ENCODE measurements at regions not wholly inside any gene's neighbourhood (a gene's known extent, or its start where the extent isn't known, plus 50 kb on each side); places are given as distances from the start of the nearest gene placed in this dataset.

GRCh38 chr6:15033850-15034203 lies 212.0 kb upstream of the JARID2 start:
- Histone ChIP-seq H3K4me2 (no peak overlapping the region), H3K9me2 (replicated peaks; ENCODE audit: insufficient read depth) (no peaks in the 10 kb centered on the region), H2AFZ (no peak overlapping the region), H4K20me1 (ENCODE audit: insufficient read depth, poor library complexity, severe bottlenecking) (no peaks in the 10 kb centered on the region), H3K9me3 (ENCODE audit: low read depth) (no peaks in the 10 kb centered on the region), H3K27ac (no peak overlapping the region), H3K4me1 (ENCODE audit: insufficient read depth) (peaks cover 9% of the 10 kb centered on the region), H3K27me3 (no peaks in the 10 kb centered on the region), H3K79me2 (no peaks in the 10 kb centered on the region), H3K36me3 (replicated peaks; ENCODE audit: insufficient read depth, low read depth) (no peaks in the 10 kb centered on the region), H3K4me3 (no peak overlapping the region)
- TF ChIP-seq EZH2 (IDR thresholded peaks at IDR 0.05; ENCODE audit: borderline replicate concordance): no peak
- TF ChIP-seq CTCF (IDR thresholded peaks at IDR 0.05; ENCODE audit: poor library complexity): no peak
- no peak for TF ChIP-seq EZH2phosphoT487 (IDR thresholded peaks at IDR 0.05; ENCODE audit: low read depth, severe bottlenecking, unreplicated experiment)
- DNase-seq (ENCODE audit: low spot score): no peak
- 80% methylated on average over 10 of the region's 10 CpGs for WGBS (ENCODE audit: low lambda C conversion rate, missing lambda C conversion rate)

- H3K4me2 ChIP-seq: peak overlapping the region; percentile 20
- peak; percentile 89 for DNase-seq (ENCODE audit: low spot score)
- peak overlapping the region; percentile 85 for H3K27ac ChIP-seq
- WGBS (ENCODE audit: low lambda C conversion rate, missing lambda C conversion rate): 38% methylated on average over 10 of the region's 10 CpGs
- no peaks in the 10 kb centered on the region for H3K79me2 ChIP-seq
- H3K4me1 ChIP-seq (ENCODE audit: insufficient read depth): peaks cover 9% of the 10 kb centered on the region
- H3K9me3 ChIP-seq (ENCODE audit: low read depth): no peaks in the 10 kb centered on the region
- TF ChIP-seq EZH2 (IDR thresholded peaks at IDR 0.05; ENCODE audit: borderline replicate concordance): no peak
- TF ChIP-seq EZH2phosphoT487 (IDR thresholded peaks at IDR 0.05; ENCODE audit: low read depth, severe bottlenecking, unreplicated experiment): no peak
- no peak for TF ChIP-seq CTCF (IDR thresholded peaks at IDR 0.05; ENCODE audit: poor library complexity)
- H4K20me1 ChIP-seq (ENCODE audit: insufficient read depth, poor library complexity, severe bottlenecking): no peaks in the 10 kb centered on the region
- no peak overlapping the region for H2AFZ ChIP-seq
- H3K4me3 ChIP-seq: no peak overlapping the region
- H3K27me3 ChIP-seq: no peaks in the 10 kb centered on the region
- no peaks in the 10 kb centered on the region for H3K9me2 ChIP-seq (replicated peaks; ENCODE audit: insufficient read depth)
- no peaks in the 10 kb centered on the region for H3K36me3 ChIP-seq (replicated peaks; ENCODE audit: insufficient read depth, low read depth)
Observed at GRCh38 chr6:15036690-15037245, 209.1 kb upstream of the JARID2 start.

DNA sequence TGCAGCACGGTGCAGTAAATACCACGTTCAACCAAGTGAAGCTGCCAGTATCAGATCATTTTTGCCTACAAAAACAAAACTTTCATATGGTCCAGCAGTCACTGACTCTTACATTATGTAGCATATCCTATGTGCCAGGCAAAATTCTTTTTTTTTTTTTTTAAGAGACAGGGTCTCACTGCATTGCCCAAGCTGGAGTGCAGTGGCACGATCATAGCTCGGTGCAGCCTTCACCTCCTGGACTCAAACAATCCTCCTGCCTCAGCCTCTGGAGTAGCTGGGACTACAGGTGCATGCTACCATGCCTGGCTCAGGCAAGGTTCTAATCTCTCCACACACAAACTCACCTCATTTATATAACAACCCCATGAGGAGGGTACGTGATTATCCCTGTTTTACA lies 208.6 kb upstream of the JARID2 start:
- no peak for TF ChIP-seq EZH2phosphoT487 (IDR thresholded peaks at IDR 0.05; ENCODE audit: low read depth, severe bottlenecking, unreplicated experiment)
- no peak for TF ChIP-seq CTCF (IDR thresholded peaks at IDR 0.05; ENCODE audit: poor library complexity)
- TF ChIP-seq EZH2 (IDR thresholded peaks at IDR 0.05; ENCODE audit: borderline replicate concordance): no peak
- Histone ChIP-seq H3K9me2 (replicated peaks; ENCODE audit: insufficient read depth) (no peaks in the 10 kb centered on the region), H3K27me3 (no peaks in the 10 kb centered on the region), H2AFZ (no peak overlapping the region), H3K4me2 (peak overlapping the region; percentile 20), H4K20me1 (ENCODE audit: insufficient read depth, poor library complexity, severe bottlenecking) (no peaks in the 10 kb centered on the region), H3K4me1 (ENCODE audit: insufficient read depth) (peaks cover 9% of the 10 kb centered on the region), H3K9me3 (ENCODE audit: low read depth) (no peaks in the 10 kb centered on the region), H3K4me3 (no peak overlapping the region), H3K36me3 (replicated peaks; ENCODE audit: insufficient read depth, low read depth) (no peaks in the 10 kb centered on the region), H3K79me2 (no peaks in the 10 kb centered on the region), H3K27ac (peak overlapping the region; percentile 85)
- no peak for DNase-seq (ENCODE audit: low spot score)
- 79% methylated on average over 5 of the region's 5 CpGs for WGBS (ENCODE audit: low lambda C conversion rate, missing lambda C conversion rate)
